HUES6 (cell line): ENCODE measurements at regions not wholly inside any gene's neighbourhood (a gene's known extent, or its start where the extent isn't known, plus 50 kb on each side); places are given as distances from the start of the nearest gene placed in this dataset.

Source experiments
- H3K27ac ChIP-seq: 2 replicates; pipeline ENCODE4 v1.7.0; 2013; ENCODE audit warnings: low read depth, mild to moderate bottlenecking, low read length, inconsistent platforms
- H3K27me3 ChIP-seq: 2 replicates; pipeline ENCODE4 v1.6.1; 2013; ENCODE audit warnings: low read length; ENCODE audit not compliant: control insufficient read depth, insufficient read depth
- H3K36me3 ChIP-seq: 2 replicates; pipeline ENCODE4 v1.6.1; 2013; ENCODE audit warnings: low read length; ENCODE audit not compliant: control insufficient read depth, insufficient read depth
- H3K4me1 ChIP-seq: 2 replicates; pipeline ENCODE4 v1.6.1; 2013; ENCODE audit warnings: low read length; ENCODE audit not compliant: control insufficient read depth, insufficient read depth
- H3K4me3 ChIP-seq: 2 replicates; pipeline ENCODE4 v1.5.1; 2013; ENCODE audit warnings: low read depth, low read length
- H3K9ac ChIP-seq: one replicate; pipeline ENCODE4 v1.6.1; 2013; ENCODE audit warnings: mild to moderate bottlenecking, low read length
- H3K9me3 ChIP-seq: 2 replicates; pipeline ENCODE4 v1.6.1; 2013; ENCODE audit warnings: low read depth, low read length; ENCODE audit not compliant: control insufficient read depth, insufficient read depth

DNA sequence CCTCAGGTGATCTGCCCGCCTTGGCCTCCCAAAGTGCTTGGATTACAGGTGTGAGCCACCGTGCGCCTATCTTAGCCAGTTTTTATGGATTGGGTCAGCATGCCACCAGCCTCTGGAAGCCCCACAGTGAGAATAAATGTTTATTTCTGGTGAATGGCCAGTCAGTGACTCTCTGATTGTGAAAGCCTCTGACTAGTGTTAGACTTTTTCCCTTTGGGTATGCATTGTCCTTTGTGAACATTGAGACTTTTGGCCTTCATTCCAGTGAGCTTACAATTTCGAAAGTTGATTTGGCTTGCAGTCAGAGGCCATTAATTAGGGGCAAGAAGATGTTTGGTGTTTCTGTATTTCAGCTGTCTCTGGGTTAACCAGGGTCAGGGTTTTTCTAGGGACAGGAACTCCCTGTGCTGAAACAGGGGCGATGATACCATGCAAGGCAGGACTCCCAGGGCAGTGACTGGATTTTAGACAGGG, 274.5 kb upstream of the C2CD4B start:
- H3K27me3 ChIP-seq: no peaks in the 10 kb centered on the region
- no peak overlapping the region for H3K4me3 ChIP-seq
- no peaks in the 10 kb centered on the region for H3K4me1 ChIP-seq
- H3K9me3 ChIP-seq: no peaks in the 10 kb centered on the region
- no peak overlapping the region for H3K9ac ChIP-seq
- no peak overlapping the region for H3K27ac ChIP-seq
- H3K36me3 ChIP-seq: no peaks in the 10 kb centered on the region

DNA sequence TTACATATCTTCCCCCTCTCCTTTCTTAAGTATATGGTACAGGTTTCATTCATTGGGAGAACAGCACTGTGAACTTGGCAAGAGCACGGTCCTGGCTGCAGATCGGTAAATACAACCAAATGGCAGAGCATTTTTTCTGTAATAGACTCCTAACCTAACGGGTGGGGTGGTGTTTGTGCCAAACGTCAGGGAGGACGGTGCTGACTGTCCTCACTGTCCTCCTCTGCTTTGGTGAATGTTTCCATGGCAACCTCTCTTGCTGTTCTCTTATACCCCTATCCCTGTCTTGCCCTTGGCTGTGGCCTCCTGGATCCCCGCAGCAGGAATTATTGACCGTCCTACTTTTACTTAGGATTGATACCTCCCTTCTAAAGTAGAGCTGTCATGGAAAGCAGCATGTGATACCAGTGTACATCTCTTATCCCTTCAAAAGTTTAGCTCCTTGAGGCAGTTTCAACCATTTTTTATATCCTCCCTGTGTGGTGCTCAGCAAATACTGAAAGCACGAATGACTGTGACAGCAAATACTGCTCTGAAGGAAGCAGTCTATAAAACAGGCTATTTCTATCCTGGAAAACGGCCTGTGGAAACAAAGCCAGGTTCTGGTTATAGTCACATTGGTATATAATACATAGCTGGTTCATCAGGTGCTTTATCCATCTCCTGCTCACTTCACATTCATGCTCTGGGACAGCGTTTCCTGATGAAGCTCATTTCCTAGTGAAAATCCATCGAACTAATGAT, 275.4 kb upstream of the C2CD4B start:
- H3K4me3 ChIP-seq: no peak overlapping the region
- H3K27ac ChIP-seq: no peak overlapping the region
- no peaks in the 10 kb centered on the region for H3K9me3 ChIP-seq
- H3K9ac ChIP-seq: no peak overlapping the region
- no peaks in the 10 kb centered on the region for H3K36me3 ChIP-seq
- H3K27me3 ChIP-seq: no peaks in the 10 kb centered on the region
- H3K4me1 ChIP-seq: no peaks in the 10 kb centered on the region

DNA sequence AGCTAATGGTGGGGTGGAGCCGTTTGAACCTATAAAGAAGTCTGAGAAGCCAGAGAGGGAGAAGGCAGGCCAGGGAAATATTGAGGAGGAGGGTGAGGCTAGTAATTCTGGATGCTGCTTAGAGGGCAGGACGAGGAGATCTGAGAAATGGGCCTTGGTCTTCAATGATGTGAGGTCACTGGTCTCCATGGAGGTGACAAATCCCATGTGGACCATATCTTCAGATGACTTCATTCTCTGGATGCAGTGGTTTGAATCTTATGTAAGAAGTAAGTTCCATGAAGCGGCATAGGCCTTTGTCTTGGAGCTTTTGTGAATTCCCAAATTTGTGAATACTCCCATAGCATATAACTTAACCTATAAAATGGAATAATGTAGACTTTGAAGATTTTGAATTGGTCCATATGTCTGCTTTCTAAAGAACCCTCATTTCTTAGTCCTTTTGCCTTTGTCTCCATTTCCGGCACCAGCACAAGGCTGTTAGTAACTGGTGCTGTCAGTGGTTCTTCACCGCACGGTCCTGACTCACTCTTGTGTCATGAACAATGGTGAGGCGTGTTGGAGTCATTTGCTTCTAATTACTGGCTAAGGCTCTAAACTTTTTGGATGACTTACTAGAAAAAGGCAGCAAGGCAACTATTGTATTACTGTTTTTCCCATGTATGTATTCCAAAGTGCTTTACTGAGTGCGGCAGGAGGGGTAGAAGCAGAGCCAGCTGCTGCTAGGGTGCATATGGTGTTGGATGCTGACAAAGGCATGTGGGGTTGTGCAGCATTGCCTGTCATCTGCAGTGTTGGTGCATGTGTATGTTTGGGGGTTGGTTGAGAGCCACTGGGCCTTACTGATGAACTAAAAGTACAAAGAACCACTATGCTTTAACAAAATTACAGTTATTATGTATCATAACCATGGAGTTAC, 279.3 kb upstream of the C2CD4B start:
- H3K27me3 ChIP-seq: no peaks in the 10 kb centered on the region
- H3K36me3 ChIP-seq: no peaks in the 10 kb centered on the region
- H3K9ac ChIP-seq: no peak overlapping the region
- H3K4me3 ChIP-seq: no peak overlapping the region
- H3K9me3 ChIP-seq: no peaks in the 10 kb centered on the region
- H3K4me1 ChIP-seq: peaks cover 17% of the 10 kb centered on the region
- no peak overlapping the region for H3K27ac ChIP-seq

DNA sequence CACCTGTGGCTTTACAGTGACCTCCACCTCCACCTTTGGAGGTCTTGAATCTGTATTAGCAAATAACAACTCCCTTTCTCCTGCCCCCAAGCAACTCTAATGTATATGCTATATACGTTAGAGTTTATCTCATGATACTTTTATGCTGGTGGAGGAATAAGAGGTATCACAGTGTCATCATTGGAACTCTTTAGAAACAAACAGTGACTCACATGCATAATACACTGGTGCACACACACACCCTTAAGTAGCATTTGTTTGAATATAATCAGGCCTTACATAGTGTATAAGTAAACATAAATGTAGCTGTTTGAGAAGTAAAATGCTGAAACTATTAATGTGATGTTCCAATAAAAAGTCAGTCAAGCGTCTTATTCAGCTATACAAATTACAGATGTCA, 280.2 kb upstream of the C2CD4B start:
- Histone ChIP-seq H3K9me3 (no peaks in the 10 kb centered on the region), H3K36me3 (no peaks in the 10 kb centered on the region), H3K4me1 (peaks cover 17% of the 10 kb centered on the region), H3K27me3 (no peaks in the 10 kb centered on the region), H3K27ac (no peak overlapping the region), H3K9ac (no peak overlapping the region), H3K4me3 (no peak overlapping the region)

DNA sequence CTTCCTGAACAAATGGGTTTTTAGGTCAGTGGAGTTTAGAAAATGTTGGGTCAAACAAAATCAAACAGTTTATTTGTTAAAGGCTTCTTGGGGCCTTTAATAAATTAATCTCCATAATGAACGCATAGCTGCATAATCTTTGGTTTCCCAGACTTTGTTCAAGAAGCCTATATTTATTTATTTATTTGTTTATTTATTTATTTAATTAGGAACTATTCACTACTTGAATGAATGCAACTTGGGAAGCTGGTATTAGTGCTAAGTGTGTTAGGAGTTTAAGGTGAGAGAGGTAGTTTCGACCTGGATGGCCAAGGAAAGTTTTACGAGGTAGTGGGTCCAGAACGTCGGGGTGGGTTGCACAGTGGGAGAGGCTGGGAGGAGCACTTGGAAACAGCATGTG, 281.9 kb upstream of the C2CD4B start:
- no peak overlapping the region for H3K27ac ChIP-seq

DNA sequence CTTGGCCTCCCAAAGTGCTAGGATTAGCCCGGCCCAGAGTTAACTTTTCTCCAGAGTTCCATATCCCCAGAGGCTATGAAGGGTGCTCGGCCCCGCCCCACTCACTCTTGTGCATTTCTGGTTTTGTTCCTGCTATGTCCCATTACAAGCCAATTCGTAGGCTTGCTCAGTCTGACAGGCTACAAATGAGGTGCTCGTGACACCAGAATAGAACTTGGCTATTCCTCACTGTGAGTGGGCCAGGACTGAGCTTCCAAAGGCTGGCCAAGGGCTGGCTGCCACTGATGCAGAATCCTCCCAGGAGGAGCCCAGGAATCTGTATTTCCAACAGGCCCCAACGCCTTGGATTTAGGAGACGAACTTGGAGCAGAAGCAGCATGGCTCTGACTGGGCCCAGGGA, 282.7 kb upstream of the C2CD4B start:
- no peaks in the 10 kb centered on the region for H3K27me3 ChIP-seq
- no peak overlapping the region for H3K27ac ChIP-seq
- no peaks in the 10 kb centered on the region for H3K36me3 ChIP-seq
- H3K9me3 ChIP-seq: no peaks in the 10 kb centered on the region
- no peak overlapping the region for H3K9ac ChIP-seq
- no peak overlapping the region for H3K4me3 ChIP-seq
- H3K4me1 ChIP-seq: peaks cover 30% of the 10 kb centered on the region

More for the DNA sequence above, 281.9 kb upstream of the C2CD4B start:
- Histone ChIP-seq H3K36me3 (no peaks in the 10 kb centered on the region), H3K4me3 (no peak overlapping the region), H3K9ac (no peak overlapping the region), H3K9me3 (no peaks in the 10 kb centered on the region), H3K27me3 (no peaks in the 10 kb centered on the region), H3K4me1 (peaks cover 22% of the 10 kb centered on the region)

DNA sequence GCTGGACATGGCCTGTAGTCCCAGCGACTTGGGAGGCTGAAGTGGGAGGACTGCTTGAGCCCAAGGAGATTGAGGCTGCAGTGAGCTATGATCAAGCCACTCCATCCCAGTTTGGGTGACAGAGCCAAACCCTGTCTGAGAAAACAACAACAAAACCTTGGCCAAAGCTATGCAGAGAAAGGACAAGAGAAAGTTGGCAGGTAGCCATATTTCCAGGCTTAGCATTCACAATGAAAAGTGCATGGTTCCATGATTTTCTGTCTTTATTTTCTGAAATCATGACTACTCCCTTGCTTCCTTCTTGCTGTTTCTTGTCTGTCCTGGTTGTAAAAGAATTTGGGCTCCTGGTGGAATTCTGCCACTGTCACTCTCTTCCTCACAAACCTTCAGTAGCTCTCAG, 284.6 kb upstream of the C2CD4B start:
- Histone ChIP-seq H3K9me3 (no peaks in the 10 kb centered on the region), H3K36me3 (no peaks in the 10 kb centered on the region), H3K27me3 (no peaks in the 10 kb centered on the region), H3K4me3 (no peak overlapping the region), H3K9ac (no peak overlapping the region), H3K27ac (no peak overlapping the region), H3K4me1 (peaks cover 42% of the 10 kb centered on the region)

DNA sequence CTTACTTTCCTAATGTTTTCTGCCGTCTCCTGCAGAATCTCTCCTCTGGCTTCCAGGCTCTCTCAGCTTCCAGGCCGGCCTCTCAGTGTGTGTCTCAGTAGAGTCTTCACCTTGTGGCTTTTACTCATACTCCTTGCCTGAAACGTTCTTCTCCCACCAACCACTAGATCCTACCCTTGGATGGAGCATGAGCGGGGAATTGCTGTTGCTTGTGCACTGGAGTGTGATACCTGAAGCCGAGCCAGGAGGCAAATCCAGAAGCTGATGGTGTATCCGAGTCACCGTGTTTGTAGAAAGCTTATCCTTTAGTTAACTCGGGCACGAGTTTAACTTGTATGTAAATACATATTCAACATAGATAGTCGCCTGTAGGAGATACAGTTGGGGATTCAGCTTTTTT, 285.0 kb upstream of the C2CD4B start:
- Histone ChIP-seq H3K27me3 (no peaks in the 10 kb centered on the region), H3K27ac (no peak overlapping the region), H3K4me3 (no peak overlapping the region), H3K9me3 (no peaks in the 10 kb centered on the region), H3K9ac (no peak overlapping the region), H3K4me1 (peaks cover 42% of the 10 kb centered on the region), H3K36me3 (no peaks in the 10 kb centered on the region)

DNA sequence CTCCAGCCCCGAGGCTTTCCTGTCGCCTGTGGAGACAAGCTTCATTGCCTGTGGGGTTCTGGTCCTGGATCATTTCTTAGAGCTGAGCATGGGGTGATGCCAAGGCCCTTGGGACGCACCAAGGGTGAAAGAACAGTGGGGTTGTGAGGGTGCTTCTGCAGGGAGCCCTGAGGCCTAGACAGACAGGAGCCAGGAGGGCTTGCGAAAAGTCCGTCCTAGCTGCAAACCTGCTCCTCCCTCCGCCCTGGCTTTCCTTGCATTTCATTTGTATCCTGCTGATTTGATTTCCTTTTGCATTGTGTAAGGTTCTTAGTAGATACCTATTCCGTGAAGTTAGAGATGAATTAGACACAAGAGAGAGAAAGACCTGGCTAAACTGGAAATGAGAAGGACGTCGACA, 286.9 kb upstream of the C2CD4B start:
- Histone ChIP-seq H3K27me3 (no peaks in the 10 kb centered on the region), H3K9me3 (no peaks in the 10 kb centered on the region), H3K4me1 (peaks cover 47% of the 10 kb centered on the region), H3K36me3 (no peaks in the 10 kb centered on the region), H3K27ac (no peak overlapping the region), H3K9ac (peak overlapping the region; percentile 7), H3K4me3 (no peak overlapping the region)

DNA sequence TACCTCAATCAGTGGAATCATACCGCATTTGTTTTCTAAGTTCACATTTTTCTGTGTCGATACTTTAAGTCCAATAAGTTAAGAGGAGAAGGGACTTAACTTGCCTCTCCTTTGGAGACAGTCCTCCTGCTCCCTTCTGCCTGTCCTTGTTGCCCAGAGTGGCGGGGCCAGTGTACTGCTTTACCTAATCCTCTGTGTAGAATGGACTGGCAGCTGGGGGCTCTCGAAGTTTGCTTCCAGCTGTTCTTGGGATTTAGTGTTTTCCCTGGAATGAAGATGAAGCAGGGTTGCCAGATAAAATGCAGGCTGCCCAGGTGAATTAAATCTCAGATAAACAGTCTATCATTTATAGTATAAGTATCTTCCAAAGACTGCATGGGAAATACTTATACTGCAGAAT, 287.6 kb upstream of the C2CD4B start:
- Histone ChIP-seq H3K27me3 (no peaks in the 10 kb centered on the region), H3K36me3 (no peaks in the 10 kb centered on the region), H3K4me3 (no peak overlapping the region), H3K9me3 (no peaks in the 10 kb centered on the region), H3K27ac (no peak overlapping the region), H3K9ac (no peak overlapping the region), H3K4me1 (peaks cover 49% of the 10 kb centered on the region)

DNA sequence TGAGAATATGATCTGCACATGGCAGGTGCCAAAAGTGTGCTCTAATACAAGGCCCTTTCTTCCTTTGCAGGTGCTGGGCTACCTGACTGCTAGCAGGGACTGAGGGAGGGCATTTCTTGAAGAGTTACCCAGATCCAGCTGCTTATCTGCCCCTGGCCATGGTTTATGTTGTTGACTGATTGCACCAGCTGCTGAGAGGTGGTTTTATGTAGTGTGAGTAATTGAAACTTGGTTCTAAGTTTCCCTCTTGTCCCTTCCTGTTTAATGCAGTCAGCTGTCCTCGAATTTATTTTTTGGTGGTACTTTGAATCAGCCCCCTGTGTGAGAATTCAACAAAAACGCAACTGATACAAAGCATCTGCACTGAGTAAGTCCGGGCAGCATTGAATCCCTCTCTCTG, 288.3 kb upstream of the C2CD4B start:
- H3K9ac ChIP-seq: no peak overlapping the region
- H3K27ac ChIP-seq: no peak overlapping the region
- H3K4me3 ChIP-seq: no peak overlapping the region
- H3K4me1 ChIP-seq: peaks cover 43% of the 10 kb centered on the region
- no peaks in the 10 kb centered on the region for H3K9me3 ChIP-seq
- no peaks in the 10 kb centered on the region for H3K36me3 ChIP-seq
- H3K27me3 ChIP-seq: no peaks in the 10 kb centered on the region
